AG04449 (cell line): ENCODE measurements at regions not wholly inside any gene's neighbourhood (a gene's known extent, or its start where the extent isn't known, plus 50 kb on each side); places are given as distances from the start of the nearest gene placed in this dataset.
A peak's percentile ranks its signal among the peaks of the same experiment; 100 is the strongest.

Experiments
- CTCF ChIA-PET: fragments of 350-600 bp; formaldehyde crosslinking; extraction: SDS; loops from one replicate; lab custom pipeline; 2021; ENCODE audit warnings: antibody characterized with exemption; lab: Yijun Ruan, JAX
- POLR2A ChIA-PET: fragments of 400-600, 350-600 bp; formaldehyde crosslinking; extraction: SDS; loops from one replicate; lab custom pipeline; 2020; ENCODE audit warnings: antibody characterized with exemption, inconsistent platforms; lab: Yijun Ruan, JAX
- DNase-seq: peaks from one replicate; pipeline ENCODE4 v3.0.0-alpha.2; 2010; ENCODE audit warnings: low read depth, low spot score
- H3K4me3 ChIP-seq: 2 replicates; pipeline ENCODE4 v1.5.1; 2011; ENCODE audit warnings: low read depth, mild to moderate bottlenecking, control low read depth, low read length
- CTCF ChIP-seq: IDR thresholded peaks from one replicate; pipeline ENCODE4 v1.5.1; 2011; ENCODE audit warnings: mild to moderate bottlenecking, moderate library complexity, low read length, control low read depth, inconsistent platforms; ENCODE audit not compliant: insufficient read depth; ENCODE audit errors: missing control alignments

GRCh38 chrY:12410696-12411095 is 290.3 kb upstream of the USP9Y start:
- H3K4me3 ChIP-seq: no peak overlapping the region
- no peak for DNase-seq
- CTCF ChIA-PET: no interaction called here
- no peak for TF ChIP-seq CTCF
- POLR2A ChIA-PET: no interaction called here

- no peak for DNase-seq
- POLR2A ChIA-PET: no interaction called here
- CTCF ChIA-PET: no interaction called here
- H3K4me3 ChIP-seq: peak overlapping the region; percentile 19
- TF ChIP-seq CTCF: no peak
Measured at GRCh38 chrY:12421072-12421787, 279.8 kb upstream of the USP9Y start.

GRCh38 chrY:12421788-12422124 is 279.3 kb upstream of the USP9Y start:
- ChIA-PET POLR2A (no interaction called here), CTCF (no interaction called here)
- DNase-seq: no peak

GRCh38 chrY:12422536-12422935 is 278.5 kb upstream of the USP9Y start:
- POLR2A ChIA-PET: no interaction called here

More at GRCh38 chrY:12421788-12422124, 279.3 kb upstream of the USP9Y start:
- no peak for TF ChIP-seq CTCF
- H3K4me3 ChIP-seq: no peak overlapping the region

GRCh38 chrY:12423416-12424252 is 277.4 kb upstream of the USP9Y start:
- no peak for TF ChIP-seq CTCF
- ChIA-PET POLR2A (no interaction called here), CTCF (no interaction called here)
- no peak overlapping the region for H3K4me3 ChIP-seq
- DNase-seq: no peak

More at GRCh38 chrY:12422536-12422935, 278.5 kb upstream of the USP9Y start:
- no peak overlapping the region for H3K4me3 ChIP-seq
- no peak for TF ChIP-seq CTCF
- CTCF ChIA-PET: no interaction called here
- no peak for DNase-seq

- POLR2A ChIA-PET: no interaction called here
- no peak overlapping the region for H3K4me3 ChIP-seq
- CTCF ChIA-PET: no interaction called here
- TF ChIP-seq CTCF: no peak
- DNase-seq: no peak
Measured at GRCh38 chrY:12425506-12425905, 275.5 kb upstream of the USP9Y start.
